SKM-1 (cell line): ENCODE measurements at regions not wholly inside any gene's neighbourhood (a gene's known extent, or its start where the extent isn't known, plus 50 kb on each side); places are given as distances from the start of the nearest gene placed in this dataset.

ENCODE experiments used
- DNase-seq: peaks from one replicate; lab custom pipeline; 2025; ENCODE audit not compliant: unreplicated experiment; lab: John Stamatoyannopoulos, UW

DNA sequence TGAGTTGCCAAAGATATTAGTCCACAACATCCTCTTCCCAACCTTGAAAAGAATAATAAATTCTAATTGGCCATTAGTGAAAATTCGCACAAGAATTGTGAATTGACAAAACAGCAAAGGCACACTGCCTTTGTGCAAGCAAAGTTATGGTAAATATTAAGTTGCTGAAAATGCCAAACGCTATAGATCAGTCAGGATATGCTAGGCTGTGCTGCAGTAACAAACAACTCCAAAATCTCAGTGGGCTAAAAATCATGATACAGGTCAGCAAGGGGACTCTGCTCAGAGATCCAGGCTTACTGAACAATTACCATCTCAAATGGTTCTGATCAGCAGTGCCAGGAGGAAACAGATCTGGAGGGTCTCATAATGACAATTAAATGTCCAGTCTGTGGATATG lies 238.0 kb upstream of the IGF1R start:
- no peak for DNase-seq

DNA sequence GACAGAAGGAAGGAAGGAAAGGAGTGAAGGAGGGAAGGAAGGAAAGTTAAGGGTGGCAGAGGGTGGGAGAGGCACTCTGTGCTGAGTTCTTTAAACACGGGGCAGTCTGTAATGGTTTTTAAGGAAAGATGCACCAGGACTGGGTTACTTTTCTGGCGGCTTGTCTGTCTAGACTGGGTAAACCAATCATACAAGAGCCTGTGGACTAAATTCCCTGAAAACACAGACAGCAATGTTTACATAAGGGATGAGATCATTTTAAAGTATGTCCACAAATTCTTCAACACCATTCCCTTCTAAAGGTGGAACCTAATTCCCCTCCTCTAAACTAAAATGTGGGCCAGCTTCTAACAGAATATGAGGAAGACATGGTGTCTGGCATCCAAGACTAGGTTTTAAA lies 235.5 kb upstream of the IGF1R start:
- DNase-seq, result no peak

DNA sequence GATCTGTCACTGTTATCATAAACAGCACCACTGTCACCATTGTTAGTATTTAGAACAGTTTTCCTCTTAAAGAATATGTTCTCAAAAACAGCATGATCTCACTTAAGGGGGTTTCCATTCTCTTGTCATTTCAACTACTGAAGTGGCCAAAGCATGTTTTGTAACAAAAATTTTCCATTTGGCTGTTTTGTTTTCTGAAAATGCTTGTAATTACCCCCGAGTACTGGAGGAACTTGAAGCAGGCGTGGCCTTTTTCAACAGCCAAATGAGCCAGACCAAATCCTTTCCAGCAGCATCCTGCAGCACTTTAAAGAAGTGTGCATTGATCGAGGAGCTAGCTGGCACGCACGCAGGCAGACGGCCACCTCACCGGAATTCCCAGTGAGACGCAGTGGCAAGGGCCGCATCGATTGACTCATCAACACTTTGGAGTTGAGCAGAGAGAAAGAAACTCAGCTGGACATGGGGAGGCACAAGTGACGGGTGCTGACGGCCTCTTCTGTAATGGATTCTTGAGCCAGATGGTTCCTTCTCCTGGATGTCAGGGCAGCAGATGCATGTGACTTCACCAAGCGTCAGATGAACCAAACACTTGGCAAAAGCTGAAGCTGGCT lies 234.3 kb upstream of the IGF1R start:
- no peak for DNase-seq

DNA sequence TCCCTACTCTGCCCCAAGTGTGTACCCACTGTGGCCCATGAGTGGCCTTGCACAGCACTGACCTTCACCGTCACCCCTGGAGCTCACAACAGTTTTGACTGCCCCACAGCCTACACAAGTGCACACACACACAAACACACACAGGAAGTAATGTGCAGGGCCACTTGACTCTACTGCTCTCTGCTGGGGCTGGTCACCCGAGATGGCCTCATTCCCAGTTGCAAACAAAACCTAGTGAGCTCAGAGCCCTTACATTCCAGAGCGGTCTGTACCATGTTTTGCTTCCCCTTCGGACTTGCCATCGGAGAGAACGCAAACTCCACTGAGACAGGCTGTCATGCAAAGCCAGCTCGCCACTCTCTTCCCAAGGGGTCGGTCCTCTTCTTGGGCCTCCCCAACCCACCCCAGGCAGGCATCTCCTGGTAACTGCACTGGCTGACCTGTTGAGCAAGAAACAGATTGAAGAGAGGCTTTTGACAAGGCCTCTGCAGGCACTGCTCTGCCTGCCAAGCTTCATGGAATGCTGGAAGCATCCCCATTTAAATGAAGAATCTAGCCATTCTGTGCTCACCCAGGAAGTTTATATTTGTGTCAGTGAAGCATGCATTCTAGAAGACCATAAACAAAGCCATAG lies 232.0 kb upstream of the IGF1R start:
- DNase-seq, result no peak

DNA sequence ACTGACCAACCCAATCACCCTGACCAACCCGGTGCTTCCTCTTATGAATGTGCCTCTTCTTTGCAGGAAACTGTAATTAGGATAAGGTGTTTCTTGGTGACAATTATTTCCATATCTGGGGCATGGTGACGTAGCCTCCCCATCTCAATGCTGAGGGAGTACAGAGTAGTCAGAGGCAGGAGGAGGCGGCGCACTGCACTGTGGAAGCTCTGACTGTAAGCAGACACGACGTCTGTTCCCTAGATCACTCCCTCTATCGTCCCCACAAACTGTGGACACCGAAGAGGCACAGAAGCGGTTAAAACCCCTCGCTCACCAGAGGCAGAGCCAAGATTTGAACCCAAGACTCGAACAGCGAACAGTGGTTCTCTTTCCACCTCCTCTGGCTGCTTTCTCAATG lies 231.0 kb upstream of the IGF1R start:
- no peak for DNase-seq

DNA sequence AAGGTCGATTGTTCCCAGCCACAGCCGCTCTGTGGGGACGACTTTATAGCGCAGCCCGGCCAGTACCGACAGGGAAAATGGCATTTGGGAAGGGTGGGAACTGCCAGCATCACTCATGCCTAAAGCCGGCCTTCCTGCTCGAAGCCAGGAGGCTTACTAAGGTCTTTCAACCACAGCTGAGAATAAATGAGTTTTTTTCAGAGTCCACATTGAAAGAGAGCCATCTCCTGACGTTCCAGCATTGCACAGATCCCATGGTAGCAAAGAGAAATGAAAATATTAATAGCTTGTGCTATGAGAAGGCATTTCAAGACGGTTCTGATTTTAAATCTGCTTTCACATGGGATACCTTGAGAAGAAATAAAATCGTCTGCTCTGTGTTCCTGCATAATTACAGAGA lies 230.2 kb upstream of the IGF1R start:
- no peak for DNase-seq

DNA sequence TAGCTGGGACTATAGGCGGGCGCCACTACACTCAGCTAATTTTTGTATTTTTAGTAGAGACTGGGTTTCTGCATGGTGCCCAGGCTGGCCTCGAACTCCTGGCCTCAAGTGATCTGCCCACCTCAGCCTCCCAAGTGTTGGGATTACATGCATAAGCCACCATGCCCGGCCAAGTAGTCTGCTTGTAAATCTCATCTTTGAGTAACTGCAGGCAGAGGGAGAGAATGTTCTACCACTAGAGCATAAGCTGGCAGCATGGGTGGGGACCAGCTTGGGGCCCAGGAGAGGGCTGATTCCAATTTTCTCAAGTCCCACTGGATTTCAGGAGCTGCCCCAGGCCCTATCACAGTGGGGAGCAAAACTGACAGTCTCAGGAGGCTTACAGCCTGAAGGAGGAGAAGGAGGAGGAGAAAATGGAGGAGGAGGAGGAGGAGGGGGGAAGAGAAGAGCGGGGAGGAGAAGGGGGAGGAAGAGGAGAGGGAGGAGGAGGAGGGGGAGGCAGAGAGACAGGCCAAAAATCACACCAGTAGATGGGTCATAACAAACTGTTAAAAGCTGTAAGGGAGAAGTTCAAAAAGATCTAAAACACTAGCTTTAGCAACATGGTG lies 229.1 kb upstream of the IGF1R start:
- no peak for DNase-seq

DNA sequence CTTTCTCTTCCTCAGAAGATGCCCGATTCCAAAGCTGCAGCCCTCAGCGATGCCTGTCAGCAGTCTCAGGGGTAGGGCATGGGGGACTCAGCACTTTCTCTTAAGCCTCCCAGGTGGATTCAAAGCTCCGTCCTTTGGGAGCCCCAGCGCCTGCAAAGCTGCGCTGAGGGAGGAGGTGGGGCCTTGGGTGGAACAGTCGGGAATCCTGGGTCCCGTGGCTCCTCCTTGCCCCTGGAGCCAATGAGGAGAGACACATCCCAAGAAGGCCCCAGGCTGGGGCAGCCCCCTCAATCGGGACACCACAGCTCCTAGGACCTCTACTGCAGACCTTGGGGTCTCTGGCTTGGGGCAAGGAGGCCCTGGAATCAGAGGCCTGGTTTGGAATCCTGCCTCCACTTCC lies 227.5 kb upstream of the IGF1R start:
- no peak for DNase-seq

DNA sequence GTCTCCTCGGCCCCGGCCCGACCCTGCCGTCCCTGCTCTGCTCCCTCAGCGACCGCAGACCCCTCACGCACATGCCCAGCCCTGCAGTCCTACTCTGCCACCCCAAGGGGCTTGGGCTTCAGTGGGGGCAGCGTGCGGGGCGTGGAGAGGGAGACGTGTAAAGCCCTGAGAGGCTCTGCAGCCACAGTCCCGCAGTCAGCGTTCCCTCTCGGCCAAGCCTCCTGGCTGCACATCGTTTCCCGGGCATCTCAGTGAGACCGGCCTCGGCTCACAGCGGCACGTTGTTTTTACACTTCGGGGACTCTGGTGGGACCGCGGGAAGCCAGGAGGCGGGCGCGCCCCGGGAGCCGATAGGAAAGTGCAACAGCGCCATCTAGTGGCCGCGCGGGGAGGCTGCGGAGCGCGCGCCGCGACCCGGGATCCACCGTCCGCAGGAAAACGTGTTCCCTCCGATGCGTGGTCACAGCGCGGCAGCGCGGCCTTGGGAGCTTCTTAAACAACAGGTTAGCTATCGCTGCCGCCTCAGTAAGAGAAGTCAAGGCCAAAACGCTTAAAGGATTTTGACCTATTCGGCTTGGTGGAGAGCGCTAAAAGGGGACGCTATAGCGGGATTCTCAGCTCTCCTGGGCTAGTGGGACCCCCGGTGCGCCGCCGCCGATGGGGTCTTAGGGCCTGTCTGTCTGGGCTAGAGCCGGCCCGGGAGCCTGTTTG lies 226.8 kb upstream of the IGF1R start:
- peak; percentile 53 for DNase-seq

DNA sequence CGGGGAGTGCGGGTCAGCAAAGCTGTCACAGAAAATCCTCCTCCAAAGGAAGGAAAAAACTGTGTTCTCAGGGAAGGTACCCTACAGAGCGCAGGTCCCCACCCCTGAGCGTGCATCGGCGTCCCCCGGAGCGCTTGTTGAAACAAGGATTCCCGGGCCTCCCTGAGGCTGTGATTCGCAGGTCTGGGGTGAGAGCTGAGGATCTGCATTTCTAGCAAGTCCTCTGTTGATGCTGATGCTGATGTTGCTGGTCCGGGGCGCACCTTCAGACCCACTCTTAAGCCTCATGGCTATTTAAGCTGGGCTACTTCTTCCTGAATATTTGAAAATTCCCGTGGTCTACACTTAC lies 226.2 kb upstream of the IGF1R start:
- no peak for DNase-seq

DNA sequence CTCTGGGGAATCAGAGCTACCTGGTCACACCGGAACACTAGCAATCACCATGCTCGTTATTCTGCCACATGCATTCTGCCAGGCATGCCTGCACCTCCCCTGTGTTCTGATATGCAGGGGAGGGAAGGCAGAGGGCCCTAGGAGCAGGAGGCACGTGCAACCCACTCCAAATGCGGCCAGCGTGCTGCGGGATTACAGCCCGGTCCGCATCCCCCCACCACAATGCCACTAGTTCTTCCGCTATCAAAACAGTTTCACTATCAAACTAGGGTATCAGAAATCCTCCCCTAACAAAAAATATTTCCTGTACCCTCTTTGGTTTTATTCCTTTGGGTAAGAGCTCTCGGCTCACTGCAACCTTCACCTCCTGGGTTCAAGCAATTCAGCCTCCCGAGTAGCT lies 223.2 kb upstream of the IGF1R start:
- no peak for DNase-seq

DNA sequence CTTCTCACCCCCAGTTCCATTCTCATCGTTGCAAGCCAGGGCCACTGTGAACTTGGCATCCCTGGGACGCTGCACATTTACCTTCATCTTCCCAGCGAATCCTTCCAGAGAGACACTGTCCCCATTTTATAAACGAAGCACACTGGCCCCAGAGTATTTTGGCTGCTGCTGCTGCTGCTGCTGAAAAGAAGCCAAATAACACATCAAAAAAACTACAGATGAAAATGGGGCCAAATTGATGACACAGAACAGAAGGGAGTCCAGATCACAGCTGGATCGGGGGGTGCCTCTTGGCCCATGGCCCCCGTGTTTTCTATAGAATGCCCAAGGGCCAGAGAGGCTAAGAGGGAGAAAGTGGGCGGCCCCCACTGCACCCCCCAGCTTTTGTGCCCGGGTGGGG lies 221.0 kb upstream of the IGF1R start:
- no peak for DNase-seq

DNA sequence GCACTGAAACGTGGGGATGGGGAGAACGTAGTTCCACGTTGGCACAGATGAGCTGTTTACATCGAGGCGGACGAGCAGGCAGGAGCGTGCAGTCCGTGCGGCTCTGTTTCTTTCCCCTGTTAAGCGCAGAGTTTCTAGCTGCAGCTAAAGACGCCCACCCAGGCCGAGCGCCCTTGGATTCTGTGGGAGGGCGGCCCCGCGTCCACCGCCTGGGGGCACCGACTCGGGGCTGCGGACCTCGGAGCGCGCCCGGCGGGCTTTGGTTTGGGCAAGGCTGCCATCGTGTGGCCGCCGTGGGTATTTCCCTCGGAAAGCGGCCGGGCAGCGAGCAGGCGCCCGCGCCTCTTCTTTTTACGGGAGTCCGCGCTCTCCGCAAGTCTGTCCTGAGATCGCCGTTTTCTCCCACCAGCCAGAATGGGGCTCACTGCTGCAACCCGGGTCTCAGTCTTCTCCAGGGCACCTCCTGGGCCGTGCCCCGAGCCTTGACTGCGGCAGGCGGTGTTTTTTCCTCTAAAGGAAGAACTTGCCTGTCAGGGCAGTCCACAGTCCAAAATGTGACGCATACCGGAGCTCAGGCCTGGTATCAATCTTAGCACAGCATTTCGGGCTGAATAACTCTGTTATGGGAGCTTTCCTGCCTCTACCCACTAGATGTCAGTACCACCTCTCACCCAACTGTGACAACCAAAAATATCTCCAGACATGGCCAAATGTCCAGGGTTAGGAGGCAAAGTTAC lies 219.9 kb upstream of the IGF1R start:
- DNase-seq, result peak; percentile 29

DNA sequence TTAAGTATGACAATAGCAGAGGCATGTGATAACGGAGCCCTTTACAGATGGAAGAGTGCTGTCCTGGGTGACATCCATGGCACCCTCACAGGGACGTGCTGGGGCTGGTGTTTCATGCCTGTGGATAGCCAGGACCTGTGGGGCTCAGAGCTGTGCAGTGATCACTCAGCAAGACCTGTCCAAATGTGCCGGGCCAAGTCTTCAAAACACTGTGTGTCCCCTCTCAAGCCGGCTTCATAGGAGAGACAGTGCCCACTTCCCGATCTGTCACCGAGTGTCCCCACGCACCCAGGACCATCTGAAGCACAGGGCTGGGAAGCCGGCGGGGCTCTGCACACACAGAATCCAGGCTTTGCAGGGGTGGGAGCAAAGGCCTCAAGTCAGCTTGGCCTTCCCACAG lies 217.2 kb upstream of the IGF1R start:
- no peak for DNase-seq

DNA sequence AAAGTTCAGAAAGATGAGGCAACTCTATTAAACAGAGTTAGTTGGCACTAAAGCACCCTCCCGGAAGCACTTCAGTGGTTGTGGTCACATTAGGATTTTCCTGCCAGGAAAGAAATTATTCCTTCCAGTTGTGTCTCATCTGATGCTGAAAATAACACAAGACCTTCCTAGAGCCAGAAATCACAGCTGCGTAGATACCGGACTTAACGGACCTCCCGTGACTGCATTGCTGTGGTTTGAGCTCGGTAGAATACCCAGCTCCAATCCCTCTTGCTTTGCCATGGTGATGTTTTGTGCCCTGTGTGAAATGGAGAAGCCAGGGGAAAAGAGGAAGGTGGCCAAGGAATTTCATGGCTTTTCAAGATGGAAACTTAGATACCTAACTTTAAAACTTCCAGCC lies 215.0 kb upstream of the IGF1R start:
- no peak for DNase-seq

DNA sequence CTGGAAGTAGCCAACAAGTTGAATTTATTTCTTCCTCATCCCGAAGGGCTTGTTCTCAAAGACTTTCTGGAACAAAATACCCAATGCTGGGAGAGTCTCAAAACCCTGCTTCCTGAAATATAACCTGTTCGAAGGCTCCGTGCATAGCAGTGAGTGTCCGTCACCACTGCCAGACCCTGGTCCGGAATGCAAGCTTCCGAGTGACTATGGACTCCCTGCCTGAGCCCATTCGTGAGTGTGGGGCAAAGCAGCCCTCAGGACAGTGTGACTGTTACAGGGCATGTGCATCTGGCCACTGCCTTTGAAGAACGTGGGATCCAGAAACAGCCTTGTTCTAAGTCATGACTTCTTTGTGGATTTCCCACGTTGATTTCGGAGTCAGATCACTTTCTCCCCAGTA lies 214.5 kb upstream of the IGF1R start:
- DNase-seq, result no peak

DNA sequence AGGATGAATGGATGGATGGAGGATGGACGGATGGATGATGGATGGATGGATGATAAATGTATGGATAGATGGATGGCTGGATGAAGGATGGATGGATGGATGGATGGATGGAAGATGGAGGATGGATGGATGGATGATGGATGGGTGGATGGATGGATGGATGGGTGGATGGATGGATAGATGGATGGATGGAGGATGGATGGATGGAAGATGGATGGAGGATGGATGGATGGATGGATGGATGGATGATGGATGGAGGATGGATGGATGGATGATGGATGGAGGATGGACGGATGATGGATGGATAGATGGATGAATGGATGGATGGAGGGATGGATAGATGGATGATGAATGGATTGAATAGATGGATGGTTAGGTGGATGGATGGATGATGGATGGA lies 210.6 kb upstream of the IGF1R start:
- DNase-seq, result no peak

DNA sequence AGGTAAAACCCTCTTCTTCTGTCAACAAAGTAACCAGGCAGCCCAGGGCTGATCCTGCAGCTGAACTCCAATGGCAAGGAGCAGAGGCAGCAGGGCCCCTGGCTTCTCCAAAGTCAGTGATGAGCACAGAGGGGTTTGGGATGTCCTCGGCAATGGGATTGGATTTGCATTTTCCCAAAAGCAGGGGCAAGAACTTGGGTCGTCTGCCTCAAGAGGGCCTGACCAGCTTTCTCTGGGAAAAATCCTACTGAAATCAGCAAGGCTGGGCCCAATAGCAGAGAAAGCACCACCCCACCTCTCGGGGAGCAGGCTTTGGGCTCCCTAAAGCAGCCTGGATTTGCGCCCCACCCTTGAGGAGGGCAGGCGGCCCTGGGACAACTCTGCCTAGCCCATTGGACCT lies 210.0 kb upstream of the IGF1R start:
- no peak for DNase-seq

DNA sequence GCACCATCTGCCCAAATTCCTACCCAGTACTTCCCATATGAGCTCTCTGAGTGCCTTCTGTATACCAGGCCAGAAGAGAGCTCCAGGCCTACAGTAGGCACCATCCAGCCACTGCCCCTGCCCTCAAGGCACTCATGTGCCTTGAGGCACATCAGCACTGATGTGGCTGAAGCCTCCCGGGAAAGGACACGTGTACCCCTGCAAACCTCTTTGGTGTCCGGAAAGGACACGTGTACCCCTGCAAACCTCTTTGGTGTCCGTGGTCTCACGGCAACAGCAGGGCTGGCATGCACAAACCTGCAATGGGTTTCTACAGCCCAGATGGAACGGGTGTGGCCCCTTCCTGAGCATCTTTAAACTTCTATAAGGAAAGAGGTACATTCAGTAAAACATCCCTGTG lies 209.4 kb upstream of the IGF1R start:
- no peak for DNase-seq

DNA sequence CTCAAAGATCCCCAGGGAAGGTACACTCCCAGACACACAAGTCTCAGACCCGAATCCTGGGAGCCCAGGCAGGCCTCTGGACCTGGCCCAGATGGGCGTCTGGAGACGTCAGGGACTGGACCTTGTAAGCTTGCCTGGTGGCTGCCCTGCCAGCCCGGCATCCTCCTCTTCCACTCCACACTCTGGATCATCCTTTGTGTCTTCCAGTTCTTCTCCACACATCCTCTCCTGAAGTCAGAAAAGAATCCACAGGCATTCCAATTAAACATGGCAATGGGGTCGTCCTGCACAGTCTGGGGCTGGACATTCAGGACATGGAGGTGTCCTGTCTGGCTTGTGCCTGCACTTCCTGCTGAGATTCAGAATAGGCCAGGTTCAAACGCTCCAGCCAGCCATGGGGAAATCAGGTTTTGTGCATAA lies 208.8 kb upstream of the IGF1R start:
- no peak for DNase-seq

DNA sequence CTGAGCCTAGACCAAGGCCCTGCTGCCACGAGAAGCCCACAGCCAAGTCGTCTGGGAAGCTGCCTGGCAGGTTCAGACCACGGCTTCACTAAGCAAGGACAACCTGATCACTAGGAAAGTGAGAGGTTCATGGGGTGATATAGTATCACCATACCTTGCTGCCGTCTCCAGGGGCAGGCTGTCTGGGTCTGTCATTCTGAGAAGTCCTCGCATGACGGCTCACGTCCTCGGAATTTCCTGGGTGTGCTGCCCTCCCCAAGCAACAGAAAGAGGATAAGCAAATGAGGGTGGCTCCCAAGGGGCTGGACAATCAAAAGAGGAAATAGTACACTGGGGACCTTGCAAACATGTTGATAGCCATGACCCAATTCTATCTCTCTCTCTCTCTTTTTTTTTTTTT lies 207.4 kb upstream of the IGF1R start:
- no peak for DNase-seq

DNA sequence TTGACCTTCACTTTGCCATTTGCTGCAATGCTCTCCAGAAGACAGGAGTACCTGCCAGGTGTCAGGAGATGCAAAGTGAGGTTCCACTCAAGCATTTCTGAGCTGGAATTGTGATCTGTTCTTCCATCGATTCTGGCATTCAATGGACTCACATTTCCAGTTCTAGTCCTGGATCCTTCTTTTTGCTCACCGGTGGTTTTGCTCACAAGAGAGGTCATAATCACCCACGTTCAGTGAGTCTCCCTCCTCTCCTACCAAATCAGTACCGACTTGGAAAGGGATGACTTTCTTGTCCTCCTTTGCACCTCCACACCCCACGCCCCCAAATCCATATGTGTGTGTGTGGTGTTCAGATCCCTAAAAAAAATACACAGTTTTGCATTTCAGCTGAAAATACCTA lies 206.7 kb upstream of the IGF1R start:
- no peak for DNase-seq
